GM18519 (cell line): ENCODE measurements at regions not wholly inside any gene's neighbourhood (a gene's known extent, or its start where the extent isn't known, plus 50 kb on each side); places are given as distances from the start of the nearest gene placed in this dataset.
"Not testable (repeated sequence)": the region's sequence is repeated elsewhere in the genome, so short reads cannot be mapped to it uniquely, and the experiment has no call there.

Experiments used
- ATAC-seq: cut with Tn5 transposase; IDR thresholded peaks from one replicate; pipeline ENCODE4 v1.9.1; 2021; ENCODE audit warnings: mild to moderate bottlenecking, moderate library complexity; ENCODE audit not compliant: unreplicated experiment, low FRiP score

DNA sequence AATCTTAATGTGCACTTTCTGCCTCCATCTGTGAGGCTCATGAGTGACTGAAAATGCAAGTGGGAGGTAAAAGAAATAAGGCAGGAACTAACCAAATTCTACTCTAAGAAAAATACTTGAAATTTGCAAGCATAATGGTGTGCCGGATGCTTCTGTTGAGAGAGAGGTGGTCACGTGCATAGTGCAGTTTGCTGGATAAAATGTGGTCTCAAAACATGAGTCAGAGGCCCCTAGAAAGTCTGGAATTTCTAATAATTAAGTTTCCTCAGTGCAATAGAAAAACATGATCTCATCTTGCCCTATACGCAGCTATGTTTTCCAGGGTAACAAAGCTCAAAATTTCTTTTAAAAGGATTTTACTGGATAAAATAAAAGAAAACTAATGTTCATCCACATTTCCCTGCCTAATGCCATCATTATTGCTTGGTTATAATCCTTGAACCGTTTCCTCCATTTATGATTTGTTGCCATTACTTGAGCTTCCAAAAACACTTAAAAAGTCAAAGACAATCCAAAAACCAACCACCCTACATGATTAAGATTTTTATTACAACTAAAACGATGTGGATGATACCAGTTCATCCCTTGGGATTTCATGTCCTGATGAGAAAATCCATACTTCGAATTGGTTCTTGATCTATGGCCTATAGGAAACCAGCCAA, 351.7 kb upstream of the ARID1B start:
- no peak for ATAC-seq

DNA sequence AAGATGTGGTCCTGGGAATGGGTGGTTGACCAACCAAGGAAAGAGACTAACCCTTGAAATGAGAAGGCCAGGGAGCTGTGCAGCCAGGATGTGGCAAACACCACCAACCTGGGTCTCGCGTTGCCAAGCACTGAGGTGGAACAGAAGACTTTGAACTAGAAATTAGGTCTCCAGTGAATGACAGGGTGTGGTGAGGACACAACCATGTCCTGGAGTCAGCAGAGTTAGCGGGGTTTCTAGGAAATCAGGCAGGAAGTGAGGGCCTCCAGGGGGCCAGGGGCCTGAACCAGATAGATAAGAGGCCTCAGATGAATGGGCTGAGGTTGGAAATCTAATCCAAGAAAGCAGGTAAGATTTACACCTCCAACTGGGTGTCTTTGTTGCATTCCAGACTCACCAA, 353.3 kb upstream of the ARID1B start:
- ATAC-seq, result no peak

DNA sequence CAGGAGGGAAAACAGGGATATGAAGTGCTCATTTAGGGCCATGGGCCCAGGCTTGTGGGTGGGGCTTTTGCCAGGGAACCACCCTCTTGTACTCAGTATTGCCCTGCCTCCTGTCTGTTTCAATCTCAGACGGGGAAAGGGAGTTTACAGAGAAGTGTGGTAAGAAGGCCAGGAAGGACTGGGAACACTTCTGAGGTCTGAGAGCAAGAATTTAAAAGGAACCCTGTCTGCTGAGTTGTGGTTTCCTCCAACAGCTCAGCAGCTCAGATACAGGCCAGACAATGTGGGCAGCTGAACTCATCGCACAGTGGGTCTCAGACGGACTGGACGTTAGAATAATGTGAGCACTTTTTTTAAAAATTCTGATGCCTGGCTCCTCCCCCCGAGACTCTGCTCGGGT, 354.1 kb upstream of the ARID1B start:
- ATAC-seq, result no peak

DNA sequence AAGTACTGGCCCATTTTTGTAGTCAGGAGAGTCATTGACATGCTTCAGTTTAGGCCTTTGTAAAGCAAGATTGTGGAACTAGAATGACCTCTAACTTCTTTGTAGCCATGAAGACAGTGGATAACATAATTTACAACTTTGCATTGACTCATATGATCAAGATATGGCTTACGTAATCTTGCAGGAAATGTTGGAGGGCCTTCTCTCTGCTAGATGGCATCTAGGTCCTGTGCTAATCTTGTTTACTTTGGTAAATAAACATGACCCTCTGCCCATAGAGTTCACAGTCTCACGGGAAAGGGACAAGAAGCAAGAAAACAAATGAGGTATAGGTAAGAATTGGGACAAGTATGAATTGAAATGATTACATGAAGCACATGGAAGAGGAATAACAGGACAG, 355.2 kb upstream of the ARID1B start:
- no peak for ATAC-seq

DNA sequence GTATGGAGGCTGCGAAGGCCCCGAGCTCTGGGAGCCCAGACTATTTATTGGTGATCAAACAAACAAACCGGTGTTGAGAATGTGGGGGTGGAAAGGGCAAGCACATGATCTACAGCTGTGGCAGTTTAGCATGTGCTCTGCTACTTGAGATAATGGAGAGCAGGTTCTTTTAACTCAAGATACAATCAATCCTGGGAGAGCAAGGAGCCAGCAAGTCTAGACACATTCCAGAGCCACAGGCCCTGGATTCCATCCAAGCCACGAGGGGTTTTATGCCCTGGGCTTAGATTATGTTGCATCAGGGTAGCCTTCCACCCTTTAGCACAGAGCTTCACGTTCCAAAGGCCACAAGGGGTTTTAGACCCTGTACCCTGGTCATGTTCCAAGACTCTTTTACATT, 355.9 kb upstream of the ARID1B start:
- ATAC-seq, result not testable (repeated sequence)

DNA sequence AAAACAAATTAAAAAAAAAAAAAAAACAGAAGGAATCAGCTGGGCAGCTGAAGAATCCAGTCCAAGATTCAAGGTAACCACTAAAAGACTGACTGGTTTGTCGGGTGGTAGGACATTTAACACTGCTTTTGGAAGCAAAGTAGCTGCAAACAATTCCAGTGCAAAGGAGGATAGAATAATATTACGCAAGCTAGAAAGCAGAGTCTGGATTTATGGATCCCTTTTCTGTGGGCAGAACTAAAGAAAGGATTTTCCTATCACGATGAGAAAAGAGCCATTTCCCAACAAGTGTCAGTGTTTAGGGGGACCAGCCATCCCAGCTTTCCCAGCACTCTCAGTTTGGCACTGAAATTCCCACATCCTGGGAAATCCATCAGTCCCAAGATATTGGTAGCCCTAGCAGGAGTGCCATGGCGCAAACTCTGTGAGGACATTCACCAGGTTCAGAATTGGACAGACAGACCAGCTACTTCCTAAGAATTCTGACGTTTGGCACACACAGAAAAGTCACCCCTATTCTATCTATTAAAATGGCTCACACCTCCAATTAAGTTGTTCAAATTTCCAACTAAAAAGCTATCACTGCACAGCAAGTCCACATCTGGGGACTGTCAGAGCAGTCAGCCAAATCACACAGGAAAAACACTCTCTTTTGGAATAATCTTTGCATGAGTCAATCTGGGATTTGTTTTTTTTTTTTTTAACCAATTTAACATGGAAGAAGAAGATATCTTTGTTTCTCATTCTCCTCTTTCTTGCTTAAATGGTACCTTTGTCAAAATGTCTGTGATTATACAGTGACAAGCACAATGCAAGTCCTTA, 356.8 kb upstream of the ARID1B start:
- no peak for ATAC-seq

DNA sequence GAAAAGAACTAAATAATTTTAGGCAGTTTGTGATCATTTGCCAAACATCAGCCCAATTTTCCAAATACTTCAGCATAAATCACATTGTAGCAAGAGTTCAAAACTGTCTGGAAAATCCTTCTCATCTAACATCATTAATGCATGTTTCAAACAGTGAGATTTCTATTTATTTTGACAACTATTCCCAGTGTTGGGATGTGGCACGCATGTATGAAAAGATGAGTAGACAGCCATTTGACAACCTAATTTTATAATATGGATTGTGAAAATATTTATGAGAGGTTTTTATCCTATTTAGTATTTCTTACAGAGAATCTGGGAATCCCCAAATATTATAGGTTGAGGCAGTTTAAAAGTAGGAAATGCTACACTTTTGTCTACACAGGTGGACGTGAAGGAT, 357.6 kb upstream of the ARID1B start:
- ATAC-seq, result no peak

DNA sequence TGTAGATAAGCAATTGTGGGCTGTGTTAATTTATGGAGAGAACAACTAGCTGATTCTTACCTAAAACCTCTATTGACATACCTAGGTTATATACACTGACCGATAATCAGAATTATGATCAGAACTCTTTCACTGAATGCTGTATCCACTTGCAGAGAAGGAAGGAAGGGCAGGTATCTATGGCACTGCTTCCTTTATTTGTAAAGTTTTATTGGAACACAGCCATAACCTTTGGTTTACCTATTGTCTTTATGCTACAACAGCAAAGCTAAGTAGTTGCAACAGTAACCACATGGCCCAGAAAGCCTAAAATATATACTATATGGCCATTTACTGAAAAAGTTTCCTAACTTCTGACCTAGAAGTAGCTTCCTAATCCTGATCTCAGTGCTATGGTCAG, 358.9 kb upstream of the ARID1B start:
- ATAC-seq, result no peak

DNA sequence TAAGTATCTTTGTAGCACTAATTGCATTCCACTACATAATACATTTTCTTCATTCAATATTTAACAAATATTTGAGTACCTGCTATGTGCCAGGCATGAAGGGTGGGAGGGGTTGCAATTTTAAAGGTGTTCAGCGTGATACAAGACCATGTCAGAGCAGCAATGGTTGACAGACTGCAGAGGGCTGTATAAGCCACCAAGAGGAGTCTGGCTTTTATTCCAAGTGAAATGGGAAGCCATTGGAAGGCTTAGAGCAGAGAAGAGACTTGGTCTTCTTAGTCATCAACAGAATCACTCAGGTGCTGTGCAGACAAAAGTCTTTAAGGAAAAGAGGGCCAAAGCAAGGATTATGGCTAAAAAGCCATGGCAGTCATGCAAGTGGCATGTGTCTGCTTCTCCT, 360.8 kb upstream of the ARID1B start:
- ATAC-seq, result no peak

DNA sequence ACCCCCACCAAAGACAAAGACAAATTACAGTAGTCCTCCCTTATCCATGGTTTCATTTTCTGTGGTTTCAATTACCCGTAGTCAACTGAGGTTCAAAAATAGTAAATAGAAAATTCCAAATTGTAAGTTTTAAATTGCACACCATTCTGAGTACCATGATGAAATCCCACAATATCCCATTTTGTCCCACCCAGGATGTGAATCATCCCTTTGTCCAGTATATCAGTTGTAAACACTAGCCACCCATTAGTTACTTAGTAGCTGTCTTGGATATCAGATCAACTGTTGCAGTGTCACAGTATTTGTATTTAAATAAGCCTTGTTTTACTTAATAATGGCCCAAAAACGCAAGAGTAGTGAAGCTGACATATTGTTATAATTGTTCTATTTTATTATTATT, 364.0 kb upstream of the ARID1B start:
- ATAC-seq, result no peak

DNA sequence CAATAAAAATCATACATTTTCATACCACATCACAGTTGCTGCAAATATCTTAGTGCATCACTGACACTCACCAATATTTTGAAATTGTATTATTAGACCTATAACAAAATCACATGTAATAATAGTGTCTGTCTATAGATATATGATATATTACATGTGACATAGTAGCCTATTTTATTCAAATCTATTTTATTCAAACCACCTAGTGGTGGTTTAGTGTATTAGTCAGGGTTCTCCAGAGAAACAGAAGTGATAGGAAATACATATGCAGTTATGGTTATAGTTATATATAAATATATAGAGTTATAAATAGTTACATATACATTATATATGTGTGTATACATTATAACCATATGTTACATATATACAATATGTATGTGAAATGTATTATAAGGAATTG, 366.5 kb upstream of the ARID1B start:
- ATAC-seq, result no peak

DNA sequence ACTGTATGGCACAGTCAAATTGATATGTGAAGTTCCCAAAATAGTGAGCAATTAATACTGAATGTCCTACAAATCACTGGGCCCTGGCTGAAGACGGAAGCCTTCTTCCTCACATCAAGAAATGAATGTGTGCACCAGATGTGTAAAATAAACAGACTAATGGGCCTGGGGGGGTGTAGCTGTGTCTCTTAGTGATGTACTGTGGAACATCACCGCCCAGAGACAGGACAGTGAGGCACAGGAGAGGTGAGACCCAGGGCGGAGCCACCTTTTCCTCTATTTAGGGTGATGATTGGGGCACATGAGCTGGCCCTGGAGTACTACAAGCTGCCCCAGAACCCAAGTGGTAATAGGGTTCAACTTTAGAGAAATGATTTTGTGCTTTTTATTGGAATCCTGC, 368.5 kb upstream of the ARID1B start:
- ATAC-seq, result no peak

DNA sequence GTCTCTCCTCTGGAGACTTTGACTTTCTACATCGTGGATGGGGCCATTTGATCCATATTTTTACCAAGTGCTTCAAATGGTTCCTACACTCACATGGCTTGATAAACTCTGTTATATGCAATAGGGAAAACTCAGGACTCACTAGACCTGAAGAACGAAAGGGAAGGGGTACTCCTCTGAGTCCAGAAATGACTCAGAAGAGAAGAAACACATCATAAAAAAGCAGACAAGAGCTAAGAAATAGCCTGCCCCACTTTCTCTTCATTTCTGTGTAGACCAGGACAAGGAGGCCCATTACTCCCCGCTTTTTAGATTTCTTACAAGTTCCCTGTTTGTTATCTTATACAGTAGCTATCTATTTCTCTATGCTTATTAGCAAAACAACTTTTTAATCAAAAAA, 369.8 kb upstream of the ARID1B start:
- ATAC-seq, result no peak

DNA sequence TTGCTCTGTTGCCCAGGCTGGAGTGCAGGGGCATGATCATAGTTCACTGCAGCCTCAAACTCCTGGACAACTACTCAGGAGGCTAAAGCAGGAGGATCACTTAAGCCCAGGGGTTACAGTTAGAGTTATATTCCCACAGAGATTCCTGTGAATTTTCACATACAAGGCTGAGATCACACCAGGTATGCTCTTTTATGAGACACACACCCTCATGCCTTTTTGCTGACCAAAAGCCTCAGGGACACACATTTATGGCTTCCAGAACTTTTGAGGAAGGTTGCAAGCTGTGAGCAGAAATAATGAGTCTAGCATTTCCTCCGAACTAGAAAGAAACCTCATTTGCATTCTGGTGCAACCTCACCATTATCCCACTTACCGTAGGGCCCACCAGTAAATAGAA, 370.5 kb upstream of the ARID1B start:
- no peak for ATAC-seq

DNA sequence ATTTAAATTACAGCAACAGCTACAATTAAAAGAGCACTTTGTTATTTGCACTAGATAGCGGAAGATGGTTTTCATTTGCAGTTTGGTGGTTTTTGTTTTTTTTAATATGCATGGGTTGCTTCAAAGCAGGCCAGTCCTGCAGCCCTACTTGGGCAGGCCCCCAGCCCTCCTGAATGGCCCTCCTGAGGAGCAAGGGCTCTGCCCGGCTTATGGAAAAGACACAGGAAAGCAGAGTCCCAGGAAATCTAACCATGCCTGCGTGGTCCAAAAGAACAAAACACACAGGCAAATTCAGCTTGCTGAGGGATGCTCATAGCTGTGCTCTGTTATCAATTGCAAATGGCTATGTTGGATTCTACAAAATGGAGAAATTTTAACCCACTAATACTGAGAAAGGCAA, 371.1 kb upstream of the ARID1B start:
- ATAC-seq, result no peak

DNA sequence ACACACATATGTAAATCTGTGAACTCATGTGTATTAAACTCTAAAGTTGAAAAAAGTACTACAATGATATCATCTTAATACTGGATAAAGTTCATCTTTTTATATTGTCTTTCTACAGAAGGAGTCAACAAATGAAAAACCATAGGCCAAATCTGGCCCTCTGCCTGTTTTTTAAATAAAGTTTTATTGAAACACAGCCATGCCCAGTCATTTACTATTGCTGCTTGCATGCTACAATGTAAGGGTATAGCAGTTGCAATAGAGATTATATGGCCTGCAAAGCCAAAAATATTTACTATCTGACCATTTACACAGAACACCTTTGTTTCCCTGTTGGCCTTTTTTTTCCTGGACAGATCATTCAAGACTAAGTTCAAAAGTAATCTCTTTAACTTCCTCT, 374.6 kb upstream of the ARID1B start:
- no peak for ATAC-seq

DNA sequence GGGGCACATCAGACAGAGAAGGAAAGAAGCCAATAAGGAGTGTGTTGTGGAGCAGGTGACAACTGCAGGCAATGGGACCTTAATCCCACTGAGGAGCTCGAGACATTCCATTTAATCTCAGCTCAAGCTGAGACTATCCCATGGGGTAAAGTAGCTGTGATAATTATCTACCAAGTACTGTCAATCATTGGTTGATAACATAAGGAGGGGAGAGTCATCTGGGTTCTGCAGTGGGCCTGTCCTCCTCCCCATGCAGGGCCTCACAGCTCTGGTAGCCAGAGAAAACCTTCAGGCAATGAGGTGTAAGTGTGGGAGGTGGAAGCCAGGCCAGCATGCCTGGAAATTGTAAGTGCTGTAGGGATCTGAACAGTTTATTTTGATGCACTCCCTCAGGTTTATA, 375.0 kb upstream of the ARID1B start:
- ATAC-seq, result no peak

DNA sequence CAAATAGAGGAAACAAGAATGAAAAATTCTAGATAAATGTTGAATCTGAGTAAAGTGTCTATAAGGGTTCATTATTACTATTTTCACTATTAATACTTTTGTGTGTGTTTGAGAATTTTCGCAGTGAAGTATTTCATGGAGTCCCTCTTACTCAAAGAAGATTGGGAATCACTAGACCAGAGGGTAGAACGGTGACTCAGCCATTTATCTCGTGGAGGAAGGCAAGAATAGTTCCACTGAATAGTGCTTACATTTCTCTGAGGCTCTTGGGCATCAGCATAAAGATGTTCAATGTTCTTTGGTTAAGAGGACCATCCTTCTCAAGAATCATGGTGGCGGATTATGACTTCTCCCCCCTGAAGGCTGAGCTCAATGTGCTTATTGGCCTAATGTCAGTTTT, 376.7 kb upstream of the ARID1B start:
- no peak for ATAC-seq

DNA sequence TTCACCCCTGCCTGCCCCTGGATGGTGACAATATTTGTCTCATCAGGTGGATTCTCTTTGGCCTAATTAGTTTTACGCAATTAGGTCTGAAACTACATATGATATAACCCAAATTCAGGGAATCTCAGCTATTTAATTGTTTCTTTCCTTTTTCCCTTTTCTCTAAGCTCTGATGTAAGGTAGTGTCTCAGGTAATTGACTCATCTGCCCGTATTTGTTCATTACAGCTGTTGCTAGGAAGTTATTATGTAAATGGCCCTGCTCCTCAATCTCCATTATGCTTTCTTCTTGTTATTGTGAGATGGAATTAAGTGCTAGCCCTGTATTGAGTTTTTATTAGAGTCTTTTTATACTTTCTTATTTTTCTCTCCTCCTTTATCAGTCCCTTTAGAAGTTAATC, 378.2 kb upstream of the ARID1B start:
- ATAC-seq, result no peak

DNA sequence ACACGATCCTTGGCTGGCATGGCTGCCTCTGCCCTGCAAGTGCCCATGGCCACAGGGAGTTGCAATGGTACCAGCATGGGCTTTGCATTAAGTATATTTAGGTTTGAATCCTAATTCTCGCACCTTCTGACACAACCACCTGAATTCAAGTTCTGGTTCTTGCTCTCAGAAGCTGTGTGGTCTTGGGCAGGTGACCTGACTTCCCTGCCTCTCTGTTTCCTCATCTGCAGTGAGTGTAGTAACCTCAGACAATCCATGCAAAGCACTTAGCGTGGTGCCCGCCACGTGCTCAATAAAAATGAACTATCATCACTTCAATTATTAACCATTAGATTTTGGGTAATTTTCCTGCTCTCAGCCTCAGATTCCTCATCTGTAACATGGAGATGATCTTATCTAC, 378.8 kb upstream of the ARID1B start:
- no peak for ATAC-seq

DNA sequence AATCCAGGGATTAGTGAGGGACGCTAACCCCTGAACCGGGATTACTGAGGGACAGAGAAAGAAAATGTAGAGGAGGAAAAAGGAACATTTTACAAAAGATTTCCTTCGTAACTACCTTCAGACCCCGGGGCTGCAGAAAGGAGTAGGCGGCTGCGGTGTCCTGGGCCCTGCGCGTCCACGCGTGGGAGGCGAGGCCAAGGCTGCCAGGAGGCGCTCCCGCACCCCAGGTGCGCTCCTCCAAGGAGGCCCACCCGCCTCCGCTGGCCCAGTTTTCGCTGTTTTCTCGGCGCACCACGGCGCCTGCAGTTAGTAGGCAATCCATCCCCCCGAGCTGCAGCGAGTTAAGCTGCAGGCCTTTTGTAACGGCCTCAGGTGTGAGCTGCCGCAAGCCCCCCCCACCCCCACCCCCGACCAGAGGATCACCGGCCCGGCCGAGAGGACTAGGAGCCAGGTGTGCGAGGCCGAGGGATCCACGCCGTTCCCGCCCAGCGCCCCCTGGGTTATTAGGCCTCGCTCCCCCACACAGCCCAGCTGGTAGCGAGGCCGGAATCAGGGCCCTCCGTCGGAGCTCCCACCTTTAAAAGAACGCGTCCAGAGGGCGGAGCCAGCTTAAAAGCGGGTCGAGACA, 380.3 kb upstream of the ARID1B start:
- no peak for ATAC-seq
